Stomach (tissue), 8 donors: ENCODE measurements at regions not wholly inside any gene's neighbourhood (a gene's known extent, or its start where the extent isn't known, plus 50 kb on each side); places are given as distances from the start of the nearest gene placed in this dataset.

Experiments used
- DNase-seq, 2 donors: peaks; one replicate each; pipeline versions ENCODE4 v3.0.0 to v3.0.0-alpha.2; 2013 to 2019
- H3K27ac ChIP-seq, 5 donors: fragments of 200-600 bp in 4 of 5; sonication (generic) in 4 of 5; one replicate each; pipeline ENCODE4 v1.5.1; 2013 to 2019; ENCODE audit warnings: mild to moderate bottlenecking in 1 of 5, moderate library complexity in 1 of 5
- H3K27me3 ChIP-seq, 3 donors: fragments of 200-600 bp; sonication (generic); one replicate each; pipeline ENCODE4 v1.5.1; 2017 to 2019; ENCODE audit warnings: mixed run types in 1 of 3
- H3K36me3 ChIP-seq, 4 donors: fragments of 200-600 bp; sonication (generic); 1 replicate in 3 of 4; 2 replicates in 1 of 4; pipeline ENCODE4 v1.5.1; 2016 to 2019
- H3K4me1 ChIP-seq, 4 donors: fragments of 200-600 bp; sonication (generic); one replicate each; pipeline ENCODE4 v1.5.1; 2016 to 2019
- H3K4me3 ChIP-seq, 4 donors: fragments of 200-600 bp; sonication (generic) in 3 of 4; one replicate each; pipeline ENCODE4 v1.5.1; 2016 to 2019; ENCODE audit warnings: mild to moderate bottlenecking in 1 of 4
- H3K9me3 ChIP-seq, 4 donors: fragments of 200-600 bp; sonication (generic); one replicate each; pipeline ENCODE4 v1.5.1; 2016 to 2019
- EP300 ChIP-seq: sonication (generic); formaldehyde crosslinking; IDR thresholded peaks from one replicate; pipeline ENCODE4 v1.6.1; 2017; ENCODE audit warnings: antibody characterized with exemption
- POLR2A ChIP-seq, 4 donors: fragments of 450-650 bp; IDR thresholded peaks; one replicate each; pipeline ENCODE4 v1.6.1; 2016; ENCODE audit warnings: antibody characterized with exemption in 4 of 4, control low read depth in 2 of 4, mild to moderate bottlenecking in 1 of 4, moderate library complexity in 1 of 4
- POLR2AphosphoS5 ChIP-seq, 3 donors: sonication (generic); formaldehyde crosslinking; IDR thresholded peaks; one replicate each; pipeline ENCODE4 v1.6.1; 2016; ENCODE audit warnings: antibody characterized with exemption in 3 of 3
- WGBS, 5 donors: extraction: QIAGEN DNeasy Blood & Tissue Kit in 3 of 5; methylation state at CpG; one replicate each; pipeline versions ENCODE4 v1.1.5 to v1.1.7; 2013 to 2018; 5-methylcytosine and 5-hydroxymethylcytosine counted together
- intact Hi-C: fragments of 100-400 bp; cut with DNase I; formaldehyde crosslinking; loops from one replicate; pipeline ENCODE4 v1.15.1; 2023; ENCODE audit warnings: low total_unique reads
- small RNA-seq, 4 donors: library from RNA; depleted of rRNA; stranded (forward); fragments of <200 nt; gene quantifications; one replicate each; pipeline ENCODE3, GENCODE V24; 2016
- TF ChIP-seq, protein P1 (sequence below), 7 experiments: fragments of 450-650 bp in 4 of 7; fragments of 200-600 bp in 3 of 7; sonication (generic) in 3 of 7; IDR thresholded peaks; one replicate each; pipeline ENCODE4 v1.5.1; 2016 to 2019; ENCODE audit warnings: antibody characterized with exemption in 7 of 7, control low read depth in 2 of 7, mild to moderate bottlenecking in 1 of 7
- donor health status: healthy with polysubstance abuse.
- donor health status: Bipolar disorder and iron deficiency.
- donor health status: healthy.

DNA sequence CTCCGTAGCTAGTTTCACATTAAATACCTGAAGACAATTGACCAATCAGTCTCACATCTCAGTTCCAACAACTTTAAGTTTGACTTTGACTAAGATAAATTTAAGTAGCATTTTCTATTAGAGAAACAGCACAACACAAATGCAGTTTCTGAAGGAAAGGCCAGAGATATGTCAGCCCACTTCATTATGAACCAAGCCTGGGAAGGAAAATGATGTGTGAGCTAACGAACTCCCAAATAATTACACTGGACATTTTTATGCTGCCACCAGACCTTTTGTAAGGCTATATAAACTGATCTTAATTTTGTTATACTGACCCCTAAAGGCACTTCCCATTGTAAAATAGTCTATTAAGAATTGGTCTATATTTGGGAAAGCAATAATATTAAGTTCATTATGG is 57.9 kb upstream of the DACH1 start:
- Histone ChIP-seq H3K4me3 (no peak overlapping the region), H3K27ac (no peak overlapping the region), H3K4me1 (no peaks in the 10 kb centered on the region), H3K36me3 (no peaks in the 10 kb centered on the region), H3K27me3 (no peaks in the 10 kb centered on the region), H3K9me3 (no peaks in the 10 kb centered on the region)
- intact Hi-C loops: no loop called here
- DNase-seq: no peak
- no peak for TF ChIP-seq EP300
- TF ChIP-seq POLR2A (IDR thresholded peaks at IDR 0.05): no peak
- 38 to 79% (median 66%) methylated on average over 2 of the region's 2 CpGs for WGBS, 5 donors

DNA sequence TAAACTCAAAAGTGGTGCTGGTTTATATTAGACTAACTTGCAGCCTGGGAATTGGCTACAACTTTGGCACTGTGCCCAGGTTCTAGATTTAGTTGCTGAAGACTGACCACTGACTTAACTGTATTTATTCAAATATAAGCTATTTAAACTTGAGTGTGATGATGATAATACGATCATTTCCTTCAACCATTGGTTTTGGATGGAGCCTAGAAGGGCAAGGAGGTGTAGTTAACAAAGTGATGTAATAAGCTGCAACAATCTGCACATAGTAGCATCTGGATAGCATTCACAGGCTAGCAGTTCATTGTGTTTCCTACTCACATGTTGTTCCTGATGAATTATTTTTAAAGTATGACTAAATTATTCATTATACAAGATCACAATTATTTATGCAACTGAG is 55.2 kb upstream of the DACH1 start:
- Histone ChIP-seq H3K9me3 (no peaks in the 10 kb centered on the region), H3K4me1 (no peaks in the 10 kb centered on the region), H3K27me3 (no peaks in the 10 kb centered on the region), H3K4me3 (no peak overlapping the region), H3K27ac (no peak overlapping the region), H3K36me3 (no peaks in the 10 kb centered on the region)
- TF ChIP-seq EP300 (no peak), POLR2A (IDR thresholded peaks at IDR 0.05) (no peak), POLR2AphosphoS5 (IDR thresholded peaks at IDR 0.05) (no peak)
- TF ChIP-seq, protein P1, sequence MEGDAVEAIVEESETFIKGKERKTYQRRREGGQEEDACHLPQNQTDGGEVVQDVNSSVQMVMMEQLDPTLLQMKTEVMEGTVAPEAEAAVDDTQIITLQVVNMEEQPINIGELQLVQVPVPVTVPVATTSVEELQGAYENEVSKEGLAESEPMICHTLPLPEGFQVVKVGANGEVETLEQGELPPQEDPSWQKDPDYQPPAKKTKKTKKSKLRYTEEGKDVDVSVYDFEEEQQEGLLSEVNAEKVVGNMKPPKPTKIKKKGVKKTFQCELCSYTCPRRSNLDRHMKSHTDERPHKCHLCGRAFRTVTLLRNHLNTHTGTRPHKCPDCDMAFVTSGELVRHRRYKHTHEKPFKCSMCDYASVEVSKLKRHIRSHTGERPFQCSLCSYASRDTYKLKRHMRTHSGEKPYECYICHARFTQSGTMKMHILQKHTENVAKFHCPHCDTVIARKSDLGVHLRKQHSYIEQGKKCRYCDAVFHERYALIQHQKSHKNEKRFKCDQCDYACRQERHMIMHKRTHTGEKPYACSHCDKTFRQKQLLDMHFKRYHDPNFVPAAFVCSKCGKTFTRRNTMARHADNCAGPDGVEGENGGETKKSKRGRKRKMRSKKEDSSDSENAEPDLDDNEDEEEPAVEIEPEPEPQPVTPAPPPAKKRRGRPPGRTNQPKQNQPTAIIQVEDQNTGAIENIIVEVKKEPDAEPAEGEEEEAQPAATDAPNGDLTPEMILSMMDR (IDR thresholded peaks at IDR 0.05): no peak
- 34 to 61% (median 42%) methylated on average over 1 of the region's 1 CpG for WGBS, 5 donors
- intact Hi-C loops: no loop called here
- DNase-seq: peak in 1 of 2 donors; percentile 15

Small RNA genes in the stretch of these regions (small RNA-seq; reads per million reads assigned to genes)
- gene RF00263: 0 reads per million in 4 donors
- gene RF00411: 0 reads per million in 4 donors
- gene RF00440: 0 reads per million in 4 donors
- gene RF02271: 0 reads per million in 4 donors
- 0 reads per million in 4 donors for gene RPL18AP17
